Non-pigmented ciliary epithelial cell (primary cell): ENCODE measurements at regions not wholly inside any gene's neighbourhood (a gene's known extent, or its start where the extent isn't known, plus 50 kb on each side); places are given as distances from the start of the nearest gene placed in this dataset.
"Not testable (repeated sequence)": the region's sequence is repeated elsewhere in the genome, so short reads cannot be mapped to it uniquely, and the experiment has no call there.

ENCODE experiments used
- DNase-seq: peaks from one replicate; pipeline ENCODE4 v3.0.0-alpha.2; 2010; ENCODE audit warnings: low read depth

- DNase-seq: no peak
Measured at GRCh38 chr4:101670370-101670769, 120.2 kb upstream of the BANK1 start.

GRCh38 chr4:101669832-101670188 is 120.7 kb upstream of the BANK1 start:
- no peak for DNase-seq

- DNase-seq: no peak
Measured at GRCh38 chr4:101669138-101669831, 121.2 kb upstream of the BANK1 start.

- DNase-seq: no peak
Measured at GRCh38 chr4:101667348-101667747, 123.2 kb upstream of the BANK1 start.

GRCh38 chr4:101660607-101661006 is 129.9 kb upstream of the BANK1 start:
- no peak for DNase-seq

GRCh38 chr4:101655857-101656256 is 134.7 kb upstream of the BANK1 start:
- no peak for DNase-seq

GRCh38 chr4:101655005-101655404 is 135.5 kb upstream of the BANK1 start:
- no peak for DNase-seq

GRCh38 chr4:101651778-101652177 is 138.8 kb upstream of the BANK1 start:
- no peak for DNase-seq

- no peak for DNase-seq
Measured at GRCh38 chr4:101649790-101650515, 140.6 kb upstream of the BANK1 start.

- no peak for DNase-seq
Measured at GRCh38 chr4:101647710-101648034, 142.9 kb upstream of the BANK1 start.

- DNase-seq: no peak
Measured at GRCh38 chr4:101644516-101644915, 146.0 kb upstream of the BANK1 start.

GRCh38 chr4:101643186-101643837 is 147.2 kb upstream of the BANK1 start:
- DNase-seq: no peak

- not testable (repeated sequence) for DNase-seq
Measured at GRCh38 chr4:101632766-101633165, 157.8 kb upstream of the BANK1 start.

- no peak for DNase-seq
Measured at GRCh38 chr4:101630319-101630986, 160.1 kb upstream of the BANK1 start.

GRCh38 chr4:101621120-101621519 is 169.4 kb upstream of the BANK1 start:
- peak; percentile 44 for DNase-seq

GRCh38 chr4:101615652-101616051 is 174.9 kb upstream of the BANK1 start:
- no peak for DNase-seq

GRCh38 chr4:101606989-101607388 is 183.5 kb upstream of the BANK1 start:
- DNase-seq: not testable (repeated sequence)

- DNase-seq: peak; percentile 14
Measured at GRCh38 chr4:101604976-101605375, 185.6 kb upstream of the BANK1 start.

GRCh38 chr4:101600287-101600686 is 190.2 kb upstream of the BANK1 start:
- DNase-seq: no peak

GRCh38 chr4:101599620-101600019 is 190.9 kb upstream of the BANK1 start:
- peak; percentile 32 for DNase-seq

- DNase-seq: no peak
Measured at GRCh38 chr4:101596781-101597552, 193.6 kb upstream of the BANK1 start.

GRCh38 chr4:101594588-101594987 is 195.9 kb upstream of the BANK1 start:
- DNase-seq: no peak
